RWPE2 (cell line): ENCODE measurements at regions not wholly inside any gene's neighbourhood (a gene's known extent, or its start where the extent isn't known, plus 50 kb on each side); places are given as distances from the start of the nearest gene placed in this dataset.
"Not testable (repeated sequence)": the region's sequence is repeated elsewhere in the genome, so short reads cannot be mapped to it uniquely, and the experiment has no call there.

ENCODE experiments used
- ATAC-seq: fragments of 200-7000 bp; cut with Tn5 transposase; 3 replicates; pipeline ENCODE4 v1.9.1; 2021; ENCODE audit warnings: low read depth
- DNase-seq: peaks from one replicate; pipeline ENCODE4 v3.0.0-alpha.2; 2020; ENCODE audit warnings: low spot score
- H3K27ac ChIP-seq: fragments of 450-650 bp; 2 replicates; pipeline ENCODE4 v1.5.1; 2017; ENCODE audit warnings: mild to moderate bottlenecking; ENCODE audit not compliant: poor library complexity, severe bottlenecking
- H3K27me3 ChIP-seq: fragments of 250-450 bp; sonication (Bioruptor Pico); 2 replicates; pipeline ENCODE4 v1.5.1; 2021; ENCODE audit warnings: mild to moderate bottlenecking, moderate library complexity; ENCODE audit not compliant: insufficient read depth, poor library complexity, severe bottlenecking
- H3K36me3 ChIP-seq: fragments of 250-450 bp; sonication (Bioruptor Pico); 2 replicates; pipeline ENCODE4 v1.5.1; 2020; ENCODE audit warnings: low read depth, mild to moderate bottlenecking, moderate library complexity
- H3K4me1 ChIP-seq: fragments of 250-450 bp; sonication (Bioruptor Pico); 2 replicates; pipeline ENCODE4 v1.5.1; 2021; ENCODE audit warnings: mild to moderate bottlenecking, moderate library complexity; ENCODE audit not compliant: insufficient read depth, poor library complexity, severe bottlenecking
- H3K4me3 ChIP-seq: fragments of 250-450 bp; sonication (Bioruptor Pico); 2 replicates; pipeline ENCODE4 v1.5.1; 2021; ENCODE audit warnings: mild to moderate bottlenecking, moderate library complexity; ENCODE audit not compliant: severe bottlenecking
- H3K9me3 ChIP-seq: fragments of 250-450 bp; sonication (Bioruptor Pico); 2 replicates; pipeline ENCODE4 v1.5.1; 2021; ENCODE audit warnings: mild to moderate bottlenecking, moderate library complexity; ENCODE audit not compliant: severe bottlenecking
- TF ChIP-seq, protein P1 (sequence below): fragments of 450-650 bp; IDR thresholded peaks from one replicate; pipeline ENCODE4 v1.5.1; 2017; ENCODE audit warnings: mild to moderate bottlenecking, moderate library complexity; ENCODE audit not compliant: poor library complexity, severe bottlenecking

DNA sequence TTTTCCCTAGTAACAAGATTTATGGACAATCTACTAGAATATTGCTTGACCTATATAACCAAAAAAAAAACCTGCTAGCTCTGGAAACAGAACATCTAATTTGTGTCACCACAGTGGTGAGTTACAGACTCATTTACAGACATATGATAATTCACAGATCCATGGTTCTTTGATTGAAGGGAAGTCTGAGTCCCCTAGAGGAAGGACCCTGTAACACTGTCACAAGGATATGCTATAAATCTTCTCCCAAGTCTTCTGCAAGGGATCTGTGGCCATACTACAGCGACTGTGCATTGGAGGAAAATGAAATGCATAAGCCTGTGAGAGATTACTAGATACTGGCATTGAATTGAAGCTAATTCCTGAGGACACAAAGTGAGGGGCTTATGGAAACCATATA, 630.6 kb upstream of the SGCD start:
- DNase-seq (no peak), ATAC-seq (no peak)

DNA sequence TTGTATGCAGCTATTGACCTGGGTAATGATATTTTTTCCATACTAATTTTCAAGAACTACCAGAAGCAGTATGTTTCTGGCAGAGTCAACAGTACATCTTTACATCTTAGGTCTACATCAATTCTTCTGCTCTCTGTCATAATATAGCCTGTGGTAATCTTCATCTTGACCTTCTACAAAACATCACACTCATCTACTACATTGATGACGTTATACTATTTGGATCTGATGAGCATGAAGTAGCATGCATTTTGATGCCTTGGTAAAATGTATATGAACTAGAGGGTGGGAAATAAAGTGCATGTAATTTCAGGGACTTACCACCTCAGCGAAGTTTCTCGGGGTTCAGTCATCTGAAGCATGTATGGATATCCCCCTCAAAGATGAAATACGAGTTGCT, 629.7 kb upstream of the SGCD start:
- no peaks in the 10 kb centered on the region for H3K9me3 ChIP-seq
- no peak for ATAC-seq
- TF ChIP-seq, protein P1, sequence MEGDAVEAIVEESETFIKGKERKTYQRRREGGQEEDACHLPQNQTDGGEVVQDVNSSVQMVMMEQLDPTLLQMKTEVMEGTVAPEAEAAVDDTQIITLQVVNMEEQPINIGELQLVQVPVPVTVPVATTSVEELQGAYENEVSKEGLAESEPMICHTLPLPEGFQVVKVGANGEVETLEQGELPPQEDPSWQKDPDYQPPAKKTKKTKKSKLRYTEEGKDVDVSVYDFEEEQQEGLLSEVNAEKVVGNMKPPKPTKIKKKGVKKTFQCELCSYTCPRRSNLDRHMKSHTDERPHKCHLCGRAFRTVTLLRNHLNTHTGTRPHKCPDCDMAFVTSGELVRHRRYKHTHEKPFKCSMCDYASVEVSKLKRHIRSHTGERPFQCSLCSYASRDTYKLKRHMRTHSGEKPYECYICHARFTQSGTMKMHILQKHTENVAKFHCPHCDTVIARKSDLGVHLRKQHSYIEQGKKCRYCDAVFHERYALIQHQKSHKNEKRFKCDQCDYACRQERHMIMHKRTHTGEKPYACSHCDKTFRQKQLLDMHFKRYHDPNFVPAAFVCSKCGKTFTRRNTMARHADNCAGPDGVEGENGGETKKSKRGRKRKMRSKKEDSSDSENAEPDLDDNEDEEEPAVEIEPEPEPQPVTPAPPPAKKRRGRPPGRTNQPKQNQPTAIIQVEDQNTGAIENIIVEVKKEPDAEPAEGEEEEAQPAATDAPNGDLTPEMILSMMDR, result no peak

More for the DNA sequence above, 630.6 kb upstream of the SGCD start:
- no peak overlapping the region for H3K4me3 ChIP-seq
- H3K9me3 ChIP-seq, result no peaks in the 10 kb centered on the region
- H3K4me1 ChIP-seq, result no peaks in the 10 kb centered on the region
- H3K27me3 ChIP-seq, result peaks cover 5% of the 10 kb centered on the region
- H3K27ac ChIP-seq, result no peak overlapping the region
- TF ChIP-seq, protein P1, result no peak
- H3K36me3 ChIP-seq, result no peaks in the 10 kb centered on the region

DNA sequence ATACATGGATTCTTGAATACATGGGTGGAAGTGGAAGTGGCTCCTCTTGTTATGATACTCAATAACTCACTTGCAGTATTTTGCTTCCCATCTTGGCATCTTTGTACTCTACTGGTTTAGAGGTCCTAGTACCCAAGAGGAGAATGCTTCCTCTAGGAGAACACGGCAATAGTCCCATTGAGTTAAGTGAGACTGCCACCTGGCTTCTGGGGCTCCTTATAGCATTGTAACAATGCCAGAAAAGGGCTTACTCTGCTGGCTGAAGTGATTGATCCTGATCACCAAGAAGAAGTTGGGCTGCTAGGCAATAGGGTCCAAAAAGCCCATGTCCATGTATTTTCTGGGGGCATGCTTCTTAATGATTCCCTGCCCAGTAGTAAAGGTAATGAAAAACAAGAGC, 627.6 kb upstream of the SGCD start:
- TF ChIP-seq, protein P1, result no peak
- no peak for DNase-seq
- no peaks in the 10 kb centered on the region for H3K27me3 ChIP-seq
- H3K27ac ChIP-seq, result no peak overlapping the region
- H3K36me3 ChIP-seq, result no peaks in the 10 kb centered on the region
- H3K4me1 ChIP-seq, result no peaks in the 10 kb centered on the region
- H3K4me3 ChIP-seq, result no peak overlapping the region
- no peaks in the 10 kb centered on the region for H3K9me3 ChIP-seq
- no peak for ATAC-seq

More for the DNA sequence above, 629.7 kb upstream of the SGCD start:
- Histone ChIP-seq H3K4me3 (no peak overlapping the region), H3K27me3 (peaks cover under 1% of the 10 kb centered on the region), H3K27ac (no peak overlapping the region), H3K4me1 (no peaks in the 10 kb centered on the region), H3K36me3 (no peaks in the 10 kb centered on the region)
- DNase-seq, result no peak

DNA sequence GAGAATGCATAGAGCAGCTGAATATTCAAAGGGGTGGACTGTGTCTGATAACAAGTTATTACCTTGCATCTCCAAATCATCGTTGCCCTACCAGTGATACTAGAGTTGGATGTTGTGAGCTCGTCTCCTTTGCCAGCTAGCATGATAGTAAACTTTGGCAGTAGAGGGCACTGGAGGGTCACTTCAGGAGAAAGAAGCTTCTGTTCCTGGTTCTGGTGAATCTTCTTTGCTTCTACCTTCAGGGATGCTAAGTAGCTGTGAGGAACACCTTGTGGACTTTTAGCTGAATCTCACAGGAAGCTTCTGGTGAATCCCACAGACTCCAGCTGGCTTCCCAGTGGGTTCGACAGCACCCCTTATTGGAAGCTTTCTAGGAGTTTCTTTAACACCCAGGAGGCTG, 626.6 kb upstream of the SGCD start:
- TF ChIP-seq, protein P1, result peak; percentile 4
- Histone ChIP-seq H3K27me3 (no peaks in the 10 kb centered on the region), H3K4me3 (no peak overlapping the region), H3K27ac (no peak overlapping the region), H3K9me3 (no peaks in the 10 kb centered on the region), H3K36me3 (no peaks in the 10 kb centered on the region), H3K4me1 (no peaks in the 10 kb centered on the region)
- no peak for DNase-seq
- ATAC-seq, result peak; percentile 40; the same call in 1 of the 3 replicates

DNA sequence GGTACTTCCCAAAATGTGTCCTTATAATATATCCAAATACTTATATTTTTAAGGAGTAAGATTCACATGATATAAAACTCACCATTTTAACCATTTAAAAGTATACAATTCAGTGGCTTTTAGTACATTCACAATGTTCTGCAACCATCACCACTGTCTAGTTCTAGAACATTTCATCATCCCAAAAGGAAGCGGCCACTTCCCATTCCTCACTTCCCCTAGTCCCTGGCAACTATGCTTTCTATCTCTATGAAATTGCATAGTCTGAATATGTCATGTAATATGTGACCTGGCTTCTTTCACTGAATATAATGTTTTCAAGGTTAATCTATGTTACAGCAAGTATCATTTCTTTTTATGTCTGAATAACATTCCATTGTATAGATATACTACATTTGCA, 615.1 kb upstream of the SGCD start:
- DNase-seq (no peak), ATAC-seq (no peak)
- no peaks in the 10 kb centered on the region for H3K36me3 ChIP-seq
- no peak overlapping the region for H3K27ac ChIP-seq
- H3K4me3 ChIP-seq, result no peak overlapping the region
- TF ChIP-seq, protein P1, result no peak
- no peaks in the 10 kb centered on the region for H3K9me3 ChIP-seq
- no peaks in the 10 kb centered on the region for H3K27me3 ChIP-seq
- H3K4me1 ChIP-seq, result no peaks in the 10 kb centered on the region

DNA sequence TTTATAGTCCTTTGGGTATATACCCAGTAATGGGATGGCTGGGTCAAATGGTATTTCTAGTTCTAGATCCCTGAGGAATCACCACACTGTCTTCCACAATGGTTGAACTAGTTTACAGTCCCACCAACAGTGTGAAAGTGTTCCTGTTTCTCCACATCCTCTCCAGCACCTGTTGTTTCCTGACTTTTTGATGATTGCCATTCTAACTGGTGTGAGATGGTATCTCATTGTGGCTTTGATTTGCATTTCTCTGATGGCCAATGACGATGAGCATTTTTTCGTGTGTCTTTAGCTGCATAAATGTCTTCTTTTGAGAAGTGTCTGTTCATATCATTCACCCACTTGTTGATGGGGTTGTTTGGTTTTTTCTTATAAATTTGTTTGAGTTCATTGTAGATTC, 612.5 kb upstream of the SGCD start:
- H3K27me3 ChIP-seq, H3K4me3 ChIP-seq, H3K27ac ChIP-seq, H3K9me3 ChIP-seq, DNase-seq, H3K4me1 ChIP-seq, H3K36me3 ChIP-seq, ATAC-seq: not testable (repeated sequence)
